ENCODE measurements at regions not wholly inside any gene's neighbourhood (a gene's known extent, or its start where the extent isn't known, plus 50 kb on each side); places are given as distances from the start of the nearest gene placed in this dataset.
"Not testable (repeated sequence)": the region's sequence is repeated elsewhere in the genome, so short reads cannot be mapped to it uniquely, and the experiment has no call there.

DNA sequence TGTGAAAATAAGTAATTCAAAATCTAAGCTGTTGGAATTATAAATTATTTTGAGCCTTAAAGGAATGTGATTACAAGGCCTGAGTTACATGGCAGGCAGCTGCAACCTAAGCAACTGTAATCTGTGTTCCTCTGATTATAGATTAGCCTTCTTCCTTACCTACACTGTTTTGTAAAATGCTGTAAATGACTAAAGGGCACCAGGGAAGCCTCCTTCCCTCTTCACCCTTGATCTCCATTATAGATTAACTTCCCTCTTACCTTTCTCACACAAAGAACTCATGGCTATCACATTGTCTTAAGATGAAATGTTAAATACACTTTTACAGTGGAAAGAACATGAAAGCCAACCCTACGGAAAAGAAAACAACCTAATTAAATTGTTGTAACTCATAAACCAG, 423.7 kb upstream of the KLF12 start:
- no peak for DNase-seq

DNA sequence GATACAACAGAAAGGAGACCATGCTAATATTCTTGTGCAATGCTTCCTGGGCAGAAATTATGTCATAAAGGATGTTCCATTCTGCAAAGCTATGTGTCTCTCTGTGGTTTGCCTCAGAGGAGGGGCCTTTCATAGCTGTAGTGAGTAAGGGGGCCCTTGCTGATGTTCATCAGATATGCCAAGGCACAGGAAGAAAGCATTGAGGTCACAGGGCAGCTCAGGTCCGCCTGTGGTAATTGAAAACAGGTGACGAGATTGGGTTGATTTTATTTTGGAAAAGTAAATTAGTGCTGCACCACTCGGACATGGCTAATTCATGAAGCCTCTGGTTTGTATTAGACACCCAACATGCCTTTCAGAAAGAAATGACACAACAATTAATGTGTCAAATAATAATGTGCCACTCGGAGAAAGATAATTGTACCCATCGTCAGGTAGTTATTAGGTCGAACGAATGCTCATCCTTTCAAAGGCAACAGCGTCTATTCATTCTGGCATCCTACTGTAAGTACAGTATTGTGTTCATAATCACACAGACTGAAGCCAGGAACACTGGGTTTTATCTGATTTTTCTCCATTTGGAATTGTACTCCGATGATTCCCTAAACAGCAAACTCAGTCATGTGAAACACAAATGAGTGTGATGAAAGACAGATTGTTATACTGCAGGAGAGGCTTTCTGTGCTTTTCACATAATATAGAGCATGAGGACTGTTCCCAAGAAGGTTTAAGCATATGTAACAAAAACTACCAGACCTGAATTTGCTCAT, 421.6 kb upstream of the KLF12 start:
- DNase-seq = no peak

DNA sequence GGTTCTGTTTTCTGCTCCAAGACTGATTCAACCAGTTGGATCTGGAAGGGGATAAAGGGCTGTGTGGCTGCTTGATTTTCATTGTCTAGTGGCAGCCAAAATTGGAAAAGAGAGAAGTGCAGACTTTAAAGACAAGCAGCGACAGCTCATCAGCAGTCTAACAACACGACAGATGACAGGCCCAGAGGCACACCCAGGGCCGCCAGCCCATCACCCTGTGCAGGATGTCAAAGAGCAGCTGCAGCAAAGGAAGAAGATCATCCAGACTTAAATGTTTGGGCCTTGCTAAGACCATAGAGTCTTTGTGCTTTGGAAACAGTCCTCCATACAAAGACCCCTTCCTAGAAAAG, 421.0 kb upstream of the KLF12 start:
- DNase-seq = no peak

DNA sequence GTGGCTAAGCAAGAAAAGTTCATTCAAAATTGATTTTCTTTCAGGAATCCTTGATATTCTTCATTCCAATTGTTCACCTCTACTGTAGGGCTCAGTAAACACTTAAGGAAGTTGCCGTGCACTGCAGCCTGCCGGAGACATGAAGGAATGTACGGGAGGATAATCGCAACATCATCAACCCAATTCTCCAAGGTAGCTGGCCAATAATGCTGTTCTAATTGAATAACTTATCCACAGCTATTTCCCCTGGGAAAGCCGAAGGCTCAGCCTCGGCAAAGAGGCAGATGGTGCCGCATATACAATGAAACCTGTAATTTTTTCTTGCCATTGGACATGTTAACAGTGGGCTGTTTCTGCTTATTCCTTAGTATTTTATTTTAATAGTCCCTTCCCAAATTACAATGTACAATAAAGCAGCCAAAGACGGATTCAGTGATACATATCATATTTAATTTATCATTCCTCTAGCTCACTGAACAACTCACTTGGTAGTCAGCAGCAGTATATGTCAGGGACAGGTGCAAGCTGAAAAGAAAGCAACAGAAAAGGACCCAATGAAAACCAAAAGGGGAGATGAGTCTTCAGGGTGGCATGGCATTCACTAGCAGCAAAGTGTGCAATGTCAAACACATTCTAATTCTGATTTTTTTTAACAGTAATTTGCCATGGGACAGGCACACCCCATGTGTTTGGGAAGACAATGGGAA, 420.5 kb upstream of the KLF12 start:
- no peak for DNase-seq

DNA sequence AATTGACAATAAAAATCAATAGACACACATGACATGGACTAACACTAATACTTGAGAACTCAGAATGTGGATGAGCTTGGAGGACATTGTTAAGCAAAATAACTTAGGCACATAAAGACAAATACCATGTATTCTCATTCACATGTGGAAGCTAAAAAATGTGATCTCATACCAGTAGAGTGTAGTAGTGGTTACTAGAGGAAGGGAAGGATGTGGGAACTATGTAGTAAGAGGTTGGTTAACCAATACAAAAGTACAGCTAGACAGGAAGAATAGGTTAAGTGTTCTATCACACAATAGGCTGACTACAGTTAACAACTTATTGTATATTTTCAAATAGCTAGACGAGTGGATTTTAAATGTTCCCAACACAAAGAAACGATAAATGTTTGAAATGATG, 415.8 kb upstream of the KLF12 start:
- DNase-seq = peak; percentile 14

DNA sequence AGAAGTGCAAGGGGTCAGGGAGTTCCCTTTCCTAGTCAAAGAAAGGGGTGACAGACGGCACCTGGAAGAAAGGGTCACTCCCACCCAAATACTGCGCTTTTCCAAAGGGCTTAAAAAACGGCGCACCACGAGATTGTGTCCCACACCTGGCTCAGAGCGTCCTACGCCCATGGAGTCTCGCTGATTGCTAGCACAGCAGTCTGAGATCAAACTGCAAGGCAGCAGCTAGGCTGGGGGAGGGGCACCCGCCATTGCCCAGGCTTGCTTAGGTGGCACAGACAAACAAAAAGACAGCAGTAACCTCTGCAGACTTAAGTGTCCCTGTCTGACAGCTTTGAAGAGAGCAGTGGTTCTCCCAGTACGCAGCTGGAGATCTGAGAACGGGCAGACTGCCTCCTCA, 402.4 kb upstream of the KLF12 start:
- not testable (repeated sequence) for DNase-seq

DNA sequence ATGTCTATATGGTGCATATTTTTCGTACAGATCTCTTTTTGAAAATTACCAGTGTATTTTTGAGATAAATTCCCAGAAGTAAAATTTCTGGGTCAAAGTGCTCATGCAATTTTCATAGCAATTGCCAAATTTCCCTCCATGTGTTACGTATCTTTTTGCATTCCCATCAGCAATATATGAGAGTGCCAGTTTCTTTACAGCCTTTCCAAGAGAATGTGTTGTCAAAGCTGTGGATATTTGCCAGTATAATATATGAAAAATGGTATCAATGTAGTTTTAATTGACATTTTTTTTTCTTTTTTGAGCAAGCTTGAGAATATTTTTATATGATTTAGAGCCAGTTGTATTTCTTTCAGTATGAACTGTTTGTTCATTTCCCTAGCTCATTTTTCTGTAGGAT, 399.0 kb upstream of the KLF12 start:
- no peak for DNase-seq

DNA sequence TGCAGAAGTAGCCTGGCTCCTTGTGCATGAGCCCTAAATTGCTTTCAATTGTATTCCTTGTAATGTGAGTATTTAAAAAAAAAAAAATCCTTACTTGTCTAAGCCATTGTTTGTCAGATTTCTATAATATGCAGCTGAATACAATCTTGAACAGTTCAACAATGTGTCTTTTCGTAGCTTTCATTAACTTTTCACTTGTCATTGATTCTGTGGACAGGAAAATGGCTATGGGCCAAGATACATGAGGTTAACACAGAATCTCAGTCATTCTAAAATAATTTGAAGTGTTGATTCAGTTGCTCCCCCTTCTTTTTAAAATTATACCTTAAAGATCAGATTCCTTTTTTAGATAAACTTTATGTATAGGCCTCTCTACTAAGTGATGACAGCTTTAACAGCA, 395.8 kb upstream of the KLF12 start:
- DNase-seq = no peak

DNA sequence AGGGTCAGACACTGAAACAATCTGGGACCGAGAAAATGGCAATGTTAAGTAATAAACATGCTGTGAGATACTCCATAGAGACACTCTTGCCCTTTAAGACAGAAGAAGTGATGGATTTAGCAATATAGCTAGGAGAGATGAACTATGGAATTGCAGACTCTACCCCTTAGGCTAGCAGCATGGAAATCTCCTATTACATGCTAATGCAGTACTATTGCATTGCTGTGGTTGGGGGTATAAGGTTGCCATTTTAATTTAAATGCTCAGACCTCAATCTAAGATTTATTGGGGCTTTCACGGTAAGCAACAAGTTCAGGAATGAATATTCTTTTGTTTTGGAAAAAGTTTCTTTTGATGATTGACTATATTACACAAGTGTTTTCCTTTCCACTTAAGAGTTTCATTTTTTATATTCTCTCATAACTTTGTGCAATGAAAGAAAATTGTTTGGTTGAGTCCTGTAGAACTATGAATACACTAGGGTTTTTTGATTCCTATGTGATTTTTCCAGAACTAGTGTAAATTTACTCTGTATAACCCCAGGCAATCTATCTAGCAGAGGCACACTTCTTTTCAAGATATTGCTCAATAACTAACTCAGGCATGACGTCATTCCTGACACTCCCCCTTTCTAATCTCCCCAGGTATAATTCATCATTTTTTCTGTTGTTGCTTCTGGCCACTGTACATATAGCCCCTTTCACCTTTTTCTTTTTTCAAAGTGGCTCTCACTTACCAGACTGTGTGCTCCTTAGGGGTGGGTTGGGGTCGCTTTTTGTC, 394.7 kb upstream of the KLF12 start:
- peak; percentile 48 for DNase-seq

DNA sequence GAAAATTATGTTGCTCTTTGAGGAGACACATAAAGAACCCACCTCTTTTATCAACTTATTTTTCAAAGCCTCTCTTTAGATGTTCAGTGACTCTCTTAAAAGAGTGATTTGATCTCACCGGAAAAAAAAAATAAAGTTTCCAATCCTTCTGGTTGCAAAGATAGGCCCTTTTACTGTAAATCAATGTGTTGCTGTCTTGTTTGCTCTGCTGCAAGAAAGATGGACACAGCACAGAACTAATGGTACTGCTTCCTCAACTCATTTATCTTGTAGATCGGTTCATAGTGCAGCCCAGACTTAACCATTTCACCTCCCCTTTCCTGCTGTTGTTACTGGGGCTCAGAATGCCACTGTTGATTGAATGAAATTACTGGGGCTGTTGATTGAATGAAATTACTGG, 388.9 kb upstream of the KLF12 start:
- DNase-seq = no peak

DNA sequence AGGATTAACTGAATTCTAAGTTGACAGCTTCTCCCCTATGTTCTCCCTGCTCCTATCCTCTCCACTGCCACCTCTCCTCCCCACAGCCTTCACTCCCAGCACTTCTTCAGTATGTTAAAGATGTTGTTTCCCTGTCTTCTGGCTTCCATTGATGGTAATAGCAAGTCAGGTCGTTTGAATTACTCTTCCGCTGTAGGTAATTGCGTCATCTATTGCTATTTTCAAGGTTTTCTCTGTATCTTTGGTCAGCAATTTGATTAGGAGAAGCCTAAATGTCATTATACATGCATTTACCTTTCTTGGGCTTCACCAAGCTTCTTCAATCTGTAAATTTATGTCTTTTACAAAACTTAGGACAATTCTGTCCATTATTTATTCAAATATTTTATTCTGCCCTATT, 377.3 kb upstream of the KLF12 start:
- no peak for DNase-seq

DNA sequence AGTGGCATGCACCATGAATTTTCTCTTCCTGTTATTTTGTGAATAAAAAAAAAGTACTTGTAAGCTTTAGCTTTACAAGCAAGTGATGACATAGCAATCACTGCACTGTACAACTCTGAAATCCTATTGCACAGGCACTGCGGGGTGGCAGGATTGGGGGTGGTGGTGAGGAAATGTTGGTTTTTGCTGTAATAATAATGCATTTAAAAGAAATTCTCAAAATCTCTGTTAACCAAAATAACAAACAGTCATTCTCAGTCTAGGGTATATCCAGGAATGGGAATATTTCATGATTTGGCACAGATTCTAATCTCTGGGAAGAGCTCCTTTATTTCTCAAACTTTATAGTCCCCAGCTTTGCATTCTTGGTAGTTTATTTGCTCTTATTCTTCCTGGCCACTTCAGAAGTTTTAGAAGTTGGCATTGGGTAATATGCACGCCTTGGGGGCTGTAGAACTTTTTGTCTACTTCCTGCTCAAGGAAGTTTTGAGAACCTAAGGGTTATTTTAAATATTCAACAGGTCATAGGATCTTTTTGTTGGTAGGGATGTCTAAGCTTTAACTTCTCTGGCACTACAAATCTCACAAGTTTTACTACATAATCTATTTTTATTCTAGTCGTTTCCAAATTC, 353.0 kb upstream of the KLF12 start:
- DNase-seq = no peak

DNA sequence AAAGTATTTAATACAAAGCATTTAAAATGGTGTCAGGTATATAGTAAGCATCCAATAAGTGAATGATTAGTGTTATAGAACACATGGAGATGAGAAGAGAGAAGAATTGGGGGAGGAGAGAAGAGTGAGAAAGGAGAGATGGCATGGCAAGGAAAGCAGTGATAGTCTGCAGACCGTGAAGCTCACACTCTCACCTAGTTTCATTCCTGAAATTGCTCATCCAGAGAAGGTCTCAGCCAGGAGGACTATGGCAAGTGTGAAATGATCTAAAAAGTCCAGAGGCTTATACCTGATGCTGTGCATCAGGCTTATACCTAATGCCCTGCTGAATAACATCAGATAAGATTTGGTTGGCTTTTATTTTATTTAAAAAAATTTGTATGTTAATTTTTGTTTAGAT, 351.6 kb upstream of the KLF12 start:
- DNase-seq = no peak

DNA sequence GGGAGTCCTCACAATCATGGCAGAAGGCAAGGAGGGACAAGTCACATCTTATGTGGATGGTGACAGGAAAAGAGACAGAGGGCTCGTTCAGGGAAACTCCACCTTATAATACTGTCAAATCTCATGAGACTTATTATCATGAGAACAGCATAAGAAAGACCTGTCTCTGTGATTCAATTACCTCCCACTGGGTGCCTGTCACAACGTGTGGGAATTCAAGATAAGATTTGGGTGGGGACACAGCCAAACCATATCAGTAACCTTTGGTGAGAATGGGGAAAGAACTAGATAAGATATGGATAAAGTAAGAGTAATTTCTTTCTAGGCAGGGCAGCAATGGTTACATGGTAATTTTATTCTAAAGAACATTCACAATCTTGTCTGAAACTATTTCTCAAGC, 344.9 kb upstream of the KLF12 start:
- peak; percentile 35 for DNase-seq

DNA sequence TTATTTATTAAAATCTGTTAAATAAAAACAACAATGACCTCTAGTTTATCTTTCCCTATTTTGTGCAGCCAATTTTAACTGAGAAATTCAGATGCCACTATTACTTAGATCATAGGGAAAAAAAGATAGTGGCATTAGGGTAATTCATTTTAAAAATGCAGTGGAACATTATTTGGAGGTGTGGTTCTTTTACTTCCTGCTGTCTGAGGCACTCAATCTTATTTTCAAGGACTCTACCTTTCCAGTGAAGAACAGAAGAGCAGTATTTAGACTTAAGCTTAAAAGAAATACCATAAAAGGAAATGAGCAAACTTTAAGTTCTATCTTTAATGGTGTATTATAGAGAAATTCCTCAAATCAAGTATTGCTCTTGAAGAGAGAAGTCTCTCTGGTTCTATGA, 342.6 kb upstream of the KLF12 start:
- no peak for DNase-seq

DNA sequence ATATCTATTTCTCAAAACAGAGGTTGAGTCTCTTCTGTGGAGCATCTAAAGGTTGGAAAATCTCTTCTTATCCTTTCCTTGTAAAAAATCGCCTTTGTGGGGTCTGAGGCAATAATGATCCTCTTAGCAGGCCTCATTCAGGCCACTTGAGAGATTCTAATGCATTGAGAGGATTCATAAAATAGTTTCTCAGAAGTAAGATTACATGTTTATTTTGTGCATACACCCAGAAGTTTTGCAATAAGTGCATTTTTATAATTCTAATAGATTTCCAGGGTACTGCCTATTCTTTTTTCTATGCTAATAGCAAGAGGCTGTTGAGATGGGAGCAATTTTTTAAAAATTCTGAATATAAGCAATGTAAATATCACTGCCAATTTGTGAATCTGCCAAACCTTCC, 342.2 kb upstream of the KLF12 start:
- no peak for DNase-seq

DNA sequence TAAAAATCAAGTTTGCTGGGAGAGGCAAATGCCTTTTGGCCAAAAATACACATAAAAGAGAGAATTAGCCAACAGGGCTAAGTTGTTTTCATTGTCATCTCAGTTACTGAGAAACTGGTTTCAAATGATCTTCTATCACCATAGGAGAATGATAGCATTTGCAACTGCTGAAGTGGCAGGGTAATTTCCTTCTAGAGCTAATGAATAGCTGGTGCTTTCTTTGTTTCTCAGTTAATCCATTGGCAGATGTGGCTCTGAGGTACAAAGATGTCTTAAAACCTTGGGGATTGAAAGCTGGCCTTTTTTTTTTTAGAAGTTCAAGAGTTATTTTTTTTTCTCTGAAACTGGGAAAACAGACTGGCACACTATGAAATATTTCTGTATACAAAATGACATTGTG, 332.7 kb upstream of the KLF12 start:
- DNase-seq = no peak

DNA sequence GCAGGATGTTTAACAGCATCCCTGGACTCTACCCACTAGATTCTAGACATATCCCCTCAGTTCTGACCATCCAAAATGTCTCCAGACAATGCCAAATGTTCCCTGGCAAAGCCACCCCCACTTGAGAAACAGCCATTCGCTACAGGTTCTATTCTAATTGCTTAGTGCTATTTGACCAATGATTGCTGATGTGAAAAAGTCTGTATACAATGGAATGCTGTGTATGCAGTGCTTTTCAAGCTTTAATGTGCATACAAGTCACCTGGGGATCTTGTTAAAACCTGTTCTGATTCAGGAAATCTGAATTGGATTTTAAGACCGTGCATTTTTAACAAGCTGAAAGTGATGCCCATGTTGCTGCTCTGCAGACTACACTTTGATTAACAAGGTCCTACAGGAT, 331.8 kb upstream of the KLF12 start:
- no peak for DNase-seq

DNA sequence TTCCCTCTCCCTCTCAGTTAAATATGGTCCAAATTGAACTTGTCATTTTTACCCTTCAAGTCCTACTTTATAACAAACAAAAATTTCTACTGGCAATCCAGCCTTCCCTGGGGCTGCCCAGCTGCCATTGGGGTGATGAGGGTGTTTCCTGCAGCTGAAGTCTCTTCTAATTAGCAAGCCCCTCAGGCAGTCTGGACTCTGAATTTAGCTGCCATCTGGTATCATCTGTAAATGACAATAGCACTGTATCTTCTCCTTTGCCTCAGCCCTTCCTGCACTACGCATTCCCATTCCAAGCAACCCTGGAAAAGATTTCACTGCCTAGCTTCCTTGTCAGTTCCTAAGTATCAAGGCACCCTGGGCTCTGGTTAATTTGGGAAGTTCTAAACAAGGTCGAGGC, 331.1 kb upstream of the KLF12 start:
- no peak for DNase-seq

DNA sequence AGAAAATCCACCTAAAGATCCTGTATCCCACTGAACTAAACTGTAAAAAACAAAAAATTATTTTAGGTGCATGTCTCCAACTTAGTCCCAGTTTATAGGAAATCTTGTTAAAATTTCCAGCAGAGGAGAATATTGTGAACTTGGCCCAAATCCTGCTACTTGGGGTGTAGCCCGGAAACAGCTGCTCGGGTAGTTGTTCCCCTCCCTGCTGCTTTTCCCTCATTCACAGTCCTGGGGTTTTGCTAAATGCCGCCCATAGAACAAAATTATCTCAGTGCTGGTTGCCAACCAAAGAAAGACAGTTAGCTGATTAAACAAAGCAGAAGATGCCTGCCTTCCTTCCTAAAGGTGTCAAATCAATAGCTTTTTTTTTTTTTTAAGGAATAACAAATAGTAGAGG, 330.5 kb upstream of the KLF12 start:
- no peak for DNase-seq

DNA sequence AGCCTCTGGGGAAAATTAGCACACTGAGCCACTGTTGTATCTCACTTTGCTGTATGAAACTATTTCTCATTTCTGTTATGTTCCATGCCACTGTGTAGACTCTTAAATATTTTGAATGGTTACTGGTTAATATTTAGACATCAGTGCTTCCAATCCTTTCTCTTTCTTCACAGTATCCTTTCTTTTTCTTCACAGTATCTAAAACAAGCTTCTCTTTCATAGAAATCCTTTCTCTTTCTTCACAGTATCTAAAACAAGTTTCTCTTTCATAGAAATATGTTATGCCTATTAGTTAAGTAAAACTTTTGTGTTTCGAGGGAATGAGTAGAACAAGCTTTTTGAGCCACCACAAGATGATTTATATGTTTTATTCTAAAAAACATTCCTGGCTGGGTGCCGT, 326.8 kb upstream of the KLF12 start:
- DNase-seq = no peak

DNA sequence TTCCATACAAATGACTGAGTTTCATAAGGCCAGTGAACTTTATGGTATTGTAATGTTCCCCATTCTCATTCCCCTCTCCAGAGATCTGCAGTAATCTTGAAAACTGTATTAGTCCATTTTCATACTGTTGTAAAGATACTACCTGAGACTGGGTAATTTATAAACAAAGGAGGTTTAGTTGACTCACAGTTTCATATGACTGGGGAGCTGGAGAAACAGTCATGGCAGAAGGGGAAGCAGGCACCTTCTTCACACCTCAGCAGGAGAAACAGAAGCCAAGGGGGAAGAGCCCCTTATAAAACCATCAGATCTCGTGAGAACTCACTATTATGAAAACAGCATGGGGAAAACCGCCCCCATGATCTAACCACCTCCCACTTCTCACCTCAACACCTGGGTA, 318.7 kb upstream of the KLF12 start:
- DNase-seq = no peak

DNA sequence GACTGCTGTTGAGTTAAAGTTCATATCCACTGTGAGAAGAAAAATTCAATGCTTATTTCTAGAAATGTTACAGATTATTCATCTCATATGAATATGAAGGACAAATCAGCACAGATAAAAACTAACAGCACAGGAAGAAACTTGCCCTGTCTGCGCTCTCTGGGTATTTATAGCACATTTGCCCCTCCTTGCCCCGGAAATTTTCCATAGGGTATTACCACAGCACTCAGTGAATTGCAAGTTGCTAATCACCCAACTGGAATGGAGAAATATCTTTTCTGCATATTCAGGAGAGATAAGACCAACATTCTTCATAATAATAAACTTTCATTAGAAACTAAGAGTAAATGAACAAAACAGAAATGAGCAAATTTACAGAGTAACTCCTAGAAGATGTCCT, 318.0 kb upstream of the KLF12 start:
- peak; percentile 1 for DNase-seq

DNA sequence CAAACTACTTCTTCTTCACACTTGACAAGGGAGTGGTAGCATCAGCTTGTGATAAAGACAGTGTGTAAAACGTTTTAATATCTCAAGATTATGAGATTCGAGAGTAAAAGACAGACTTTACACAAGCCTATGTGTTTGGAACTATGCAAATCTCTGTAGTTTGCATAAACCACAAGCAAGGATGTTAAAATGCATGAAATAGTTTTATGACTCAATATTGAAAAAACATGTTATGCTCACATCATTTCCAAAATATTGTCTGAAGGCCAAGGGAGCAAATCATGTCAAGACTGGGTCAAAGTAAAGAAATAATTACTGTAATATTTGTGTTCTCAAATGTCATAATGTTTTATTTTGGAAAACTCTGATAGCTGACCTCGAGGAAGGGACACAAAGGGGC, 316.8 kb upstream of the KLF12 start:
- DNase-seq = no peak
